Inferior parietal cortex (tissue), 1 donor: ENCODE measurements at regions not wholly inside any gene's neighbourhood (a gene's known extent, or its start where the extent isn't known, plus 50 kb on each side); places are given as distances from the start of the nearest gene placed in this dataset.

Source experiments
- DNase-seq: peaks from one replicate; pipeline ENCODE4 v3.0.0-alpha.2; 2016; ENCODE audit errors: extremely low spot score

DNA sequence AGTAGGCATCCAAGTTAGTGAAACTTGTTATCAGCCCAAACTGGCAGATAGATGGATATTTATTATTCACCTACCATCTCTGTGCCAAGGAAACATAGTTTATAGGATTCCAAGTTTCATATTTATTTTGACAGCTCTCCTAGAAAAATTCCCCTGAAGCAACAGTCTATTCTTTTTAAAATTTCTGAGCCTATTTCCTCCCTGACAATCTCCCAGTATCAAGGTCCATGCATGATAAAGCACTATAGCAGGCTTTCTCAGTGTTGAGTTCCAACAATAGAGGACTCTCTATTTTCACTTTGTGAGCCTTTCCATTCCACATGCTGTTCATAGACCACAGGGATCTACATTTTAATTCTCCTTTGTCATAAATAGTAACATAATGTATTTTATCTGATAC, 312.6 kb downstream of the SLITRK6 start:
- no peak for DNase-seq

DNA sequence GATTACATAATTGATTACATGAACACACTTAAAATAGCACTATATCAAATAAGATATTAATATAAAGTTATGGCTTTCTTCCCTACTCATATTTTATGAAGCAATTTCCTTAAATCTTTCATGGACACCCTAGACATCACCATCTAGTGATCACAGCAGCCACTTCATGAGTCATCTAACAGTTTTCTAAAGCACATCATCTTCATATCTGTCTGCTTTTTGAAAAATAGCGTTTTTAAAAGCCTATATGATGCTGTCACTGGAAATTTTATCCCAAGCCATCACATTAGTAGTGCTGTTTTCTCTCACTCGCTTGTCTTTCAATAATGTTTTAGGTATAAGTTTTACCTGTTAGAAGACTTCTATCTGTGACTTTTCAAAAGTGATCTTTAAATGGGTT, 326.1 kb downstream of the SLITRK6 start:
- DNase-seq = no peak

DNA sequence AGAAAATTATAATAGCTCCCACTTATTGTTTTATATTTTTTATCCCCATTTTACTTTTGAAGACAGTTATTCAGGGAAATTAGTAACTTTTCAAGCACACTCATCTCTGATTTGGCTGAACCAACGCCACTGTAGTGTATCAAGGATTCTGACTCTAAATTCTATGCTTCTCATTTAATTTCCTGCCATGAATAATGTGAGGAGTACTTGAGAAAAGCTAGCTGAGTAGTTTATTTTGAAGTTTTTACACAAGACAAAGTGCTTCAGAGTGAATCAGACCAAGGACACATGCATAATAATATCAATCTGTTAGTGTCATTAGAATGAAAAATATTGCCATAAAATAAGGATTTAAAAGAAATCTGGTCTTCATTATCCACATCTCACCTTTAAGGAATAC, 329.9 kb downstream of the SLITRK6 start:
- DNase-seq = no peak

DNA sequence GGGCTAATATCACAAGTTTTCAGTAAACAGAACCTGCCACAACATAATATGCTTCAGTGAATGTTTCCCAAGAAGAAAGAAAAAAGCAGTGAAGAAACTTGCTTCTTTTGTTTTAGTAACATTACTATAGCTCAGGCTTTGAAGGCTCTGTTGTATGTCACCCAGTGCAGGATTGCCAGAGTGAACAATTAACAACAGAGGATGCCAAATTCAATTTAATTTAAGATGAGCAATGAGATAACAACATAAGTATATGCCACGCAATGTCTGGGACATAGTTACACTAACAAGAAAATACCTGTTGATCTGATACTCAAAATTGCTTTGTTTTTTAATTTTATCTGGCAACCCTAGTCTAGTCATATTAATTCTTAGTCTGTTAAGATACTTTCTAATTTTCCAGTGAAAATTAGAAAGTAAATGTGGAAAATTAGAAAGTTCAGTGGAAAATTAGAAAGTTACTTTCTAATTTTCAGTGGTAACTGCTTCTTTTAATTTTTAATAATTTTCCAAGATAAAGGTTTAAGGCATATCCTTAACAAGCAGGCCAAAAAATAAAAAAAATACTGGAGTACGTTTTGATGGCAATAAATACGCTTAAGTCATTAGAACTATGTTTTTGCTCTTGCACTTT, 336.3 kb downstream of the SLITRK6 start:
- no peak for DNase-seq

DNA sequence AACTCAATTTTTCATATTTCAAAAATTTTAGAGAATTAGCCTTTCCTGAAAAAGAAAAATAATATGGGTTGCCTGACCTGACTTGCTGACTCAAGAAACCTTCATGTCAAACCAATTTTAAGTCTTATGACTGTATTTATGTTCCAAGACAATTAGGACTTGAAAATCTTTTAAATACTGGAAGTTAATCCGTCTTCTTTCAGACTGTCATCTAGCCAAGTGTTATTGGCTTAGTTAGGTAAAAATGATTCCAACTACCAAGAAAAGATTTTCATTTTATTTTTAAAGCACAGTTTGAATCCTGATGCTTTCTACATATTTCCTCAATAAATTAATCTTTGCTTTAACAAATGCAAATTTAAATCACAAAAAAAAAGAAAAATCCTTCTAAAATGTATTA, 337.6 kb downstream of the SLITRK6 start:
- no peak for DNase-seq

DNA sequence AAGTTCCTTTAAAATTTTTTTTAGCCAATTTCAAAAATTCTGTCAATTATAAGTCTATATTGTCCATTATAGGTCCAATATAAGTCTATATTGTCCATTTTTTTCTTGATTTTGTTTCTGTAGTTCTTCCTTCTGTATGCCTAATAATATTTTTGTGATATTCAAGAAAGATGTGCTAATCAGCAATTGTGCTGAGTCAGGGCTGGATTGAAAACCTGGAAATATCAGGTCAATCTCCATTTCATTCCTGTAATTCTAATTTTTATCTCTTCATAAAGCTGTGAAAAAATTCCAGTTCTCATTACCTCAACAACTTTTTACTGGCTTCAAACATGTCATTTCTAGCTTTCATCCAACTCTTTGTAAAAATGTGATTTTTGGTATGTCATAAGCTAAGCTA, 353.7 kb downstream of the SLITRK6 start:
- DNase-seq = no peak

DNA sequence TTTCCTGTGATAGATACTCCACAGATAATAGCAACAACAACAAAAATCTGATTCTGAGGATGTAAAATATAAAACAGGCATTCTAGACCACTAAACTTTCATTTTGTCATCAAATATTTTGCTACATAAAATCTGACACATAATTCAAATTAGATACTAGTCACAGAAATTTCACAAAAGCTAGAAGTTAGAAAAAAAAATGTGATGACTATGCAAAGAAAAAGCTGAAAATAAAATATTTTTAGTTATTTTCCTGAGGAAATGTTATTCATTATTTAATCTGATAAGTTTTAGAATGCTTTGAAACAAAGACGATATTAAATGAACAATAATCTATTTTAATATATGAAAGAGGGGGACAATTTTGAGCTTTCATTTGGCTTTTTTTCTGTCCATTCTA, 357.2 kb downstream of the SLITRK6 start:
- no peak for DNase-seq

DNA sequence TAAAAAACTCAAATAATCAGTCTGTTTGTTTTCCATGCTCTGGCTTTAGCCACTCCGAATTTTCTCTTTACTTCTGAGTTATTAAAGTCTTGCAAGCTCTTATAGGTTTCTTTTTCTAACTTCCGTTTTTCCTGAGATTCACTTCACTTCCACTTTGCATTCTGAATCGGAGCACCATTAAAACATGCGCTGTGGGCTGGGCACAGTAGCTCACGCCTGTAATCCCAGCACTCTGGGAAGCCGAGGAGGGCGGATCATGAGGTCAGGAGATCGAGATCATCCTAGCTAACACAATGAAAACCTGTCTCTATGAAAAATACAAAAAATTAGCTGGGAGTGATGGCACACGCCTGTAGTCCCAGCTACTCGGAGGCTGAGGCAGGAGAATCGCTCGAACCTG, 357.9 kb downstream of the SLITRK6 start:
- DNase-seq = no peak

DNA sequence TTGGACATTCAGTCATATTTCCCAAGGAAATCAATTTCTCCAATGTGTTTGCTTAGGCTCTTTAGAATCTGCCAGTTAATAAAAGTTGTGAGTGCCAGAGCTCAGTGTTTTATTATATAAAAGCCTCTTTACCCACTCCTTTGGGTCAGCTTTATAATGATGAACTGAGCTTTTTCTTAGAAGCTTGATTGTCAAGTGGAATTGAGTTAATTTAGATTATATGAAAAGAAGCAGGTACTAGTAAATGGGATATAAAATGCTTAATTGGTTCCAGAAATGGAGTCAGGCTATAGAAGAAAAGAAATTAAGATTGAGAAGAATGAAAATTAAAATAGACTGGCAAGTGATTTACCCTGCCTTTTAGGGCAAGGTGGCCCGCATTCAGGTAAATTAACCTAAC, 363.2 kb downstream of the SLITRK6 start:
- DNase-seq = no peak

DNA sequence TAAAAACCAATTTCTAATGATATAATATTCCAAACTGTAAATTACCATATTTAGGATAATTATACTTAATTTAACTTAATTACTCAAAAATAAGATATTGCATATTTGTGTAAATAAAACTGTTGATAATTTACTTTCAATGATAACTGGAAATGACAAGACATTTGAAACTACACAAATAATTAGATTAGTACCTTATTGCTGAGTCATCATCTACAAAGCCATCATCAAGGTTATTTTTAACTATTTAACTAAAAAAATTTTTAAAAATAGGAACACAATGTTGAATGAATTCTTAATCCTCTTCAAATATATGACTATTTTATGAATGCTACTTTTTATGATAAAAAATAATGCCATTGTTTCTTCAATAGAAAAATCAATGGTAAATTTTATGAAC, 364.3 kb downstream of the SLITRK6 start:
- DNase-seq = no peak

DNA sequence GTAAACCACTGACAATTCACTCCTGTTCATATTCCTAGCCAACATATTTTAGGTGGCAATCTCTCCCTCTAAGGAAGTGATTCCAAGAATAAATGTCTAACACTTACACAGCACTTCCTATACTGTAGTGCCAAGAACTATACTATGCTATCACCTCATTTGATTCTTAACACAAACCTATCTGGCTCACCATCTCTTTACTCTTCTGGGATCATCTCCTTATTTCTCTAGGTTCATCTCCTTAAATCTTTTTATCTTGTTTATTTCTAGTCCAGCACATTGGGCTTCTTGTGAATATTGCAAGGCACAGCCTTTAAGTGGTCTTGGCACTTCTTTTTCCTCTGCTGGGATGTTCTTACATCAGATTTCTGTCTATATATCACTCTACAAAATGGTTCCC, 366.3 kb downstream of the SLITRK6 start:
- no peak for DNase-seq

DNA sequence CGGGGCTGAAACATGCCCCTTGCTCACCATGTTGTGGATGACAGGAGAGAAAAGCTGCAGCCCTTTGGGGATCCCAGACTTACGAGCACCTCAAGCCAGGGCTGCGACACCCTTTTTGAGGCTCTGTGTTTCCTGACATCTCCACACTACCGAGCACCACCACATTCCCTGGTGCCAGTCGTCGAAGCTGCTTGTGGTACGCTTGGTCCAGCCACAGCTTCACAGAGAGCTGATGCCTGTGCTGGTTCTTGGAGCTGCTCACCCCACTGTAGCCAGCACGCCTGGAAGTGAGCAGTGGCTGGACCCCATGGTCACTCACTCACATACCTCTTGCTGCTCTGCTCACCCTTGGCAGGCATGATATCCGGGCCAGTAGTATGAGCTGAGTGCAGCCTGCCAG, 367.5 kb downstream of the SLITRK6 start:
- DNase-seq = no peak

DNA sequence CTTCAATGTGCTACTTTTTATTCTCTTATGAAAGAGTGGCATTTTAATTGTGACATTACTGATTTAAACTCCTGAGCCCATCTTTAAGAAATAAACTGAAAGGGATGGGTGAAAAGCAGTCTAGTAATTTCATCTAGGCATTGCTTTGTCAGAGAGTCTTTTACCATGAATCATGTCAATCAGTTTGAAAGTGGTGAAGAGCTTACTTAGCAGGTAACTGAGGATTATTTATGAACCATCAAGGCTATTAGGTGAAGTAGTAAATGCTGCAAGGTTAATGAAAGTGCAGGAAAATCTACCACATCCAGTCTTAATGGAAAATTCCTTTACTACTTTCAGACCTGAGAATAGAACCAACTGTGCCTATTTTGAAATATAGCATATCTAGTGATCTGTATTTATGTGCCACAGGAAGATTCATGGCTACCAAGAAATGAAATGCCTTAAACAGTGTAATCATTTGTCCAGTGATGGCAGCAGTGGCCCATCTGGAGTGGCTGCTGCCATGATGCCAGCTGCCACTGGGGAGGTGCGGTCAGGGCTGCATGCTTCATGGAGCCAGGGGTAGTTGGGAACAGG, 368.9 kb downstream of the SLITRK6 start:
- DNase-seq = no peak

DNA sequence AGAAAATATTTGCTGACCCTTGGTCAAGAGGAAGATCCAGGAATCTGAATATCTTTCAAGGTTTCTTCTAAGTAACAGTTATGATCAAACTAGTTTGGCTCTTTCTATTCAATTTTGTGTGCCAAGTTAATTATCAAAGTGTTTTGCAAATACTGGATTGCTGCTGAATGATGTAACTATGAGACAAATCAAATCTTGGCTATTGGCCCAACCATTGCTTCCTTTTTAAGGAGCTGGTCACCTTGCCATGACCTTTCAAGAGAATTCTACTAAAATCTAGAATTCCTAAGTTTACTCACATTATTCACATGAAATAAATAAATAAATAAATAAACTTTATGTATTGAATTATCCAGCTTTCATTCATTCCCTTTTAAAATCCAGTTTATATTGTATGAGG, 371.8 kb downstream of the SLITRK6 start:
- no peak for DNase-seq

DNA sequence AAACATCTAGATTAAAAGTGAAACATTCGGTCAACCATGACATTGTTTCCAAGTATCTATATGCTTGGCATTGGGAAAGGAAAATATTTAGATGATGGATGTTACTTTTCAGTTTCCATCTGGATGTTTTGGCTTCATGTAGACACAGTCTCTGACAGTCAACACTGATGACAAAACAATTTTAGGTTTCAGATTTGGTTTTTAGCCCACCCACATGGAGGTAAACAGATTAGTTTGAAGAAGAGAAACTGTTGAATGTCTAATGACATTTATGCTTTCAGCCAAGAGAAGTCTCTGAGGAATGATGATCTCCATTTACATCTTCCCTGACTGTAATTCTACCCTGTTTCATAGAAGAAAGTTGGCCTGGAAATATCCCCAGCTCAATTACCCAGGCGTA, 379.1 kb downstream of the SLITRK6 start:
- DNase-seq = no peak

DNA sequence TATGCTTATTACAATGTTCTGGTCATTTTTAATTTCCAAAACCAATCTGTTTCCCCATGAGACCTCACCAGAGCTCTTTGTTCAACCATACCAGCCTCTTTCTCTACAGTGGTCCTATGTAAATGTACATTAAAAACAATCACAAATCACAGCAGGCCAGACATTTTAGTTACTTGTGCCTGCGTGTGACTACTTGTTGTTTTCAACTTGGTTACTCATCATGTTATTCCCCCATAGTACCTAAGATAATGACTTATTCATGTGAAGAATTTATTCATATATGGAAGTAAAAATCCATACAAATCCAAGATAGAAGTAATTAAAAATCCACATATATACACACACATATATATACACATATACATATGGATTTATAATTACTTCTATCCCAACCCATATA, 379.6 kb downstream of the SLITRK6 start:
- DNase-seq = no peak

DNA sequence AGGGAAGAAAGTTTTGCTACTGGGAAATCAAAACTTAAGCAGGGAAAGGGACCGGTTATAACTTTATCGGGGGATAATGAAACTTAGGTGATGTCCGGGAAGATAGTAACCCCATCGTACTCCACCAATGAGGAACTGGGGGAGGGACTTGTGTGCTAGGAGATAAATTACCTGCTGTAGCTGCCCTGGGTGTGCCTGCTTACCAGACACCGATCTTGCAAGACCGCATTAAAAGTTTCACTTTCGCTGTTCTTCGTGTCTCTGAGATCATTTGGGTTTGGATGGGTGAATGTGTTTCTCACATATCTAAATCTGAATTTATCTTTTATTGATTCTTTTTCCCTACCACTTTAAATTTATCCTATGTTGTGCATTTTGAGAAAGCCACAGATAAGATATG, 381.4 kb downstream of the SLITRK6 start:
- no peak for DNase-seq

DNA sequence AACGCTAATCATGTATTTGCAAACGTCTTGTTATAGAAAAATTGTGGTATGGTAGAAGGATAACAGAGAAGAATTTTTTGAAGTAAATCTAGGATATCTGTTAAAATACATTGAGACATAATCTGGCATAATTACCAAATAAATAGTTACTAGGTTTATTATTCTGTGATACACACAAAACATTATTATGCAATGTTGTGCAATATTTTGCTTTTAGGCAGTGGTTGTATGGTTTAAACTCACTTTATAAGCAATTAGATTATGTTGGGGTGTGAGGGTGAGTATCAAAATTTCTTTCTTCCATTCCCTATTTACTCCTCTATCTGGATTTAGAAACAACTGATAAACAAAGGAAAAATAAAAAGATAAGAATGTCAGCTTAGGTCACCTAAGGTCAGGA, 385.6 kb downstream of the SLITRK6 start:
- DNase-seq = no peak

DNA sequence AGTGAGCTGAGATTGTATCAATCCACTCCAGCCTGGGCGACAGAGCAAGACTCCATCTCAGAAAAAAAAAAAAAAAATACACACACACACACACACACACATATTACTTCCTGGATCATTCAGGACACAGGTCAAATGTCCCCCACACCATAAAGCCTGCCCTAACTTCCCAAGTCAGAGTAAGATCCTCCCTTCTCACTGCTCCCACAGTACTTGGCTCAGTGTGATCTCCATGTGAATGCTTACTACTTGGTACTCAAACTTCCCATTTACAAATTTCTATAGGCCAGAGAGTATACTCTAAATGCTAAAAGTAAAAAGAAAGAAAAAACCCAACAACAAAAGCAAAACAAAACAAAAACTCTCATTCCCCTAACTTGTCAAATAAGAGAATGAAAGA, 386.8 kb downstream of the SLITRK6 start:
- no peak for DNase-seq

DNA sequence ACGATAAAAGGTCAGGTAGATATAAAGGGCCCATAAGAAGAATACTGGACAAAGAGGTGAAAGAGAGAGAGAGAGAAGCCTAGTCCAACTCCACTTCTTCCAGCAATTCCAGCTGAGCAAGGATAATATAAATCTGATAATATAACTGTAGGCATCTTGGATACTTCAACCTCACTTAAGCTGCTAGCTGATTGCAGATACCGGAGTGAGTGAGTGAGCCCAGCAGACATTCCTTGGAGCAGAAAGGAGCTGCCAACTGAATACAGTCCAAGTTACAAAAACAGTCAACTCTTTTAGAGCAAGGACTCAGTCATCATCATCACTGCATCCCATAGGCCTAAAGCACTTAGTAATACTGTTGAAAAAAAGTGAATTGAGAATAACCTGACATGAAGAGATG, 387.6 kb downstream of the SLITRK6 start:
- DNase-seq = no peak

DNA sequence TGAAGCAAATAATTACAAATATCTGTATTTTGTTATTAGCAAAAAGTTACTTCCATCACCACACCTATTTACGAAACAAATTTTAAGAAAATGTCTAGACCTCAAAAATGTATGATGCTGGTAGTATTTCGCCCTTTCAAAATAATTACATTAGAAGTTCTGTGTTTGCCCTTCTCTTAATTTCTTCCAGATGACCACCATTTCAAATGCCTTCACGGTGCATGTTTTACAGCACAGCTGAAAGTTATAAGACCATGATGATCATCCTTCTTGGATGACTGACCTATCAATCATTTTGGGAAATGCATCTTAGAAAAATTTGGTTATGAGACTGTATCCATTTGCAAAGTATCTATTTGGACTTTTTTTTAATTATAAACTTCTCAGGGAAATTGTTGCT, 390.8 kb downstream of the SLITRK6 start:
- DNase-seq = no peak

DNA sequence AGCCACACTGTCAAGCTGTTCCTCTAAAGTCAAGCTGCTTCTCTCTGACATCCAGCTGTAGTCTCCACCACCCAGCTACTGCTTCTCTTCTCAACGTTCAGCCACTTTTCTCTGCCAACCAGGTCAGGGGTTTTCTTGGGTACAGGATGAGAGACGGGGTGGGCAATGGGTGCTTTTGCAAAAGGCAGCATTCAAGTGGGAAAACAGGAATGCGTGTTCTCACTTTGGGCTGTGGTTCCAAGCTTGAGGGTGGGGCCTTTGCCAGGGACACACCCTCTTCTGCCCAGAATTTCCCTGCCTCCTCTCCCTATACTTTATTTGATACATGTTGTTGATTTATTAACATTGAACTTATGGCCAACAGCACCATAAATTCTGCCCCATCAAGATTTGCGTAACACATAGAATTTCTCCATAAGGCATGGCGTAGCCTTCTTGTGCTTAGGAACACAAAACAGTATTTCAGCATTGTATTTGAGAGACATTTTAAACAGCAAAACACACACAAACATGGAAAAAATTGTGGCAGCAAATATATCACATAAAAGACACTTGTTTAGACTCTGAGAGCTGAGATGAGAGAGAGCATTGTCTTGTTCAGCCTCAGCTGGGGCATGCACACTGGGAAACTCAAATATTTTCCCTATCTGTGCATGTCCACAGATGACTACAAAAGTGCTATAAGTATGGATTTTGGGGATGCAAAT, 392.8 kb downstream of the SLITRK6 start:
- peak; percentile 65 for DNase-seq

DNA sequence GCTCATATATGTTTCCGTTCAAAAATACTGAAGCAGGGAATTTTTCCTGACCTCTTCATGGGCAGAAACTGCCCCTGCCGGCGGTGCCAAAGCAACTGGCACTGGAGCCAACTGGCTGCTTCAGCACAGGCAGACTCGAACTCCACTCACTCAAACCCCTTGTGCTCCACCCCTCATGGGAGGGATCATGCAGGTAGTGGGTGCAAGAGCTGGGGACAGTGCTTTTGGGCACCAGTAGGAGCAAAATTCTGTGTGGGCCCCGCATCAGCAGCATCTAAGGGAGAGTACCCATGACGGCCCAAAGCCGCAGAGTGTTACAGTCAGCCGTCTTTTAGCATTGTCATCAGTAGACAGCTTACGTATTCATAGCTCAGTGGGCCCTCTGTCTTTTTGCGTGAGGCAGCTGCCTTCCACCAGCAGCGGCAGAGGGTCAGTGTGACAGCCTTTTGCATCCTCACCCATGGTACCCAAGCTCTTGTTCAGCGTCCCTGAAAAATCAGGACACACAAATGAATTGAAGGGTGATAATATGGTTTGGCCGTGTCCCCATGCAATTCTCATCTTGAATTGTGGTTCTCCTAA, 393.8 kb downstream of the SLITRK6 start:
- peak; percentile 14 for DNase-seq
